Suprapubic skin (tissue), 4 donors: ENCODE measurements at regions not wholly inside any gene's neighbourhood (a gene's known extent, or its start where the extent isn't known, plus 50 kb on each side); places are given as distances from the start of the nearest gene placed in this dataset.

Experiments used
- EP300 ChIP-seq: sonication (generic); formaldehyde crosslinking; IDR thresholded peaks from one replicate; pipeline ENCODE4 v1.6.1; 2017; ENCODE audit warnings: antibody characterized with exemption
- POLR2A ChIP-seq, 2 donors: fragments of 450-650 bp; IDR thresholded peaks; one replicate each; pipeline ENCODE4 v1.6.1; 2017; ENCODE audit warnings: antibody characterized with exemption in 2 of 2, mild to moderate bottlenecking in 2 of 2, moderate library complexity in 2 of 2
- POLR2AphosphoS5 ChIP-seq, 3 donors: sonication (generic); formaldehyde crosslinking; IDR thresholded peaks; one replicate each; pipeline ENCODE4 v1.6.1; 2017; ENCODE audit warnings: antibody characterized with exemption in 3 of 3

DNA sequence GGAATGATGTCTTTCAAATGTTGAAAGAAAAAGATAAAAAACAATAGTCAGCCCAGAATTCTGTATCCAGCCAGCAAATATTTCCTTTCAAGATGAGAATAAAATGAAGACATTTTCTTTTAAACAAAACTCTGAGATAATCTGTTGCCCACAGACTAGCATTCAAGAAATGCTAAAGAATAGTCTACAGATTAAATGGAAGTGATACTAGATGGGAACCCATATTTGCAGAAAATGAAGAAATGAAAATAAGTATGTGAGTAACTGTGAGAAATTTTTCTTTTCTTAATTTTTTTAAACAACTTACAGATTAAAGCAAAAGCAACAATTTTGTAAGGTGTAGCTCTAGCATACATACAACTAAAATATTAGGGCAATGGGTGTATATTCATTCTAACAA lies 469.8 kb downstream of the IGSF11 start:
- no peak for TF ChIP-seq POLR2AphosphoS5 (IDR thresholded peaks at IDR 0.05)
- TF ChIP-seq EP300 = no peak
- TF ChIP-seq POLR2A (IDR thresholded peaks at IDR 0.05) = no peak
